ENCODE measurements at regions not wholly inside any gene's neighbourhood (a gene's known extent, or its start where the extent isn't known, plus 50 kb on each side); places are given as distances from the start of the nearest gene placed in this dataset.

DNA sequence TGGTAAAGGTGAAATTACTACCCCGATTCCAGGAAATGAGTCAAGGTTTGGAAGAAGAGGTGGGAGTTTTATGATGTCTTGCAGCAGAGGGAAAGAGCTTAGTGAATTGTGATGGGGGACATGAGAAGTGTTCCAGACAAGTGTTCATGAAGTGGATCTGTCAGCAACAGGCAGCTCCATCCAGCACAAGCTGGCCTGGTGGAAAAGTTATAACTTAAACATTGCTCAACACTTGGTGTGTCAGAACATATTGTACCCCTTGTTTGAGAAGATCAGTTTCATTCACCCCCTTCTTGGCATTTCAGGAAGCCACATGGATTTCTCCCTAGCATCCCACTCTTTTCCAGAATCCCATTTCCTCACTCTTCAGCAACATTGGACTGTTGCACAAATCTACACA, 222.0 kb downstream of the B3GLCT start:
- TF ChIP-seq CTCF (conservative IDR thresholded peaks at IDR 0.05; ENCODE audit: low read length) (no peak), EZH2phosphoT487 (IDR thresholded peaks at IDR 0.05; ENCODE audit: borderline replicate concordance, low read depth, low read length) (no peak)
